Fibroblast of peridontal ligament (primary cell): ENCODE measurements at regions not wholly inside any gene's neighbourhood (a gene's known extent, or its start where the extent isn't known, plus 50 kb on each side); places are given as distances from the start of the nearest gene placed in this dataset.

Experiments
- DNase-seq: peaks from one replicate; pipeline ENCODE4 v3.0.0-alpha.2; 2010; ENCODE audit errors: extremely low read depth

DNA sequence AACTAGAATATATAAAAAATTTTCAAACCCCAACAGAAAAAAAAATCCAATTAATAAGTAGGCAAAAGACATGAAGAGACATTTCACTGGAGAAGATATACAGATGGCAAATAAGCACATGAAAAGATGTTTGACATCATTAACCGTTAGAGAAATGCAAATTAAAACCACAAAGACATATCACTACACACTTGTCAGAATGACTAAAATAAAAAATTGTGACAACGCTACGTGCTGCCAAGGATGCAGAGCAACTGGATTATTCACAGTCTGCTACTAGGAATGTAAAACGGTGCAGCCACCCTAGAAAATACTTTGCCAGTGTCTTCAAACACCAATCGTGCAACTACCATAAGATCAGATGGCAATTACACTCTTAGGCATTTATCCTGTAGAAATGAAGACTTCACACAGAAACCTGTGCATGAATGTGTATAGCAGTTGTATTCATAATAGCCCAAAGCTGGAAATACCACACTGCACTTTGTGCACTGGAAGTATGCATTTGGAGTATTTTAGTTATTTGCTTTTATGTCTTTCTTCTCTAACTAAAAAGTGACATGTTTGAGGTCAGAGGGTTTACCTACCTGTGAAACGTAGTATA is 75.3 kb upstream of the PALMD start:
- DNase-seq, result no peak

DNA sequence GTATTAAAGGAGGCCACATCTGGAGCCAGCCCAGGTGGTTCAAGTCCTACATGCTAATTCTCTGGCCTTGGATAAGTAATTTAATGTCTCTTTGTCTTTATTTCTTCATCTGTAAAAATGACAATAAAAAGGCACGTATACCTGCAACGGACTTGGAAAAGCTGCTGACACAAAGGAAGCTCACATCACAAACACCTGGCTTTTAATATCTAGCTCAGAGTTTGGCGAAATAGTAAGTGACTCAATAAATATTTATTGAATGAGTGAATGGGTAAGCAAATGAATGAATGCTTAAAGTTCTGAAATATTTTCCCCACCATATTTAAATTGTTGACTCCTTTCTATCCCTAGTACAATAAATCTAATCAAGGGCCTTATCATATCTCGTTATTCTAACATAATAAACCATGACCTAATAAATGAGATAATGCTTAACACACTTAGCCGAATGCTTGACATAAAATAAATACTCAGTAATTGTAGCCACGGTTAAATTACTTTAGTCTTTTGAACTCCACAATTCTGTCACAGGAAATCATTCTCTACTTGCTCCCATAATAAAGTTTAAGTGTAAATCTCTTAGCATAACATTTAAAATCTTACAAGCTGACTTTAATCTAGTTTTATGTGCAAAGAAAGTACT is 74.7 kb upstream of the PALMD start:
- no peak for DNase-seq

GRCh38 chr1:99573431-99574217 is 72.3 kb upstream of the PALMD start:
- peak; percentile 25 for DNase-seq

DNA sequence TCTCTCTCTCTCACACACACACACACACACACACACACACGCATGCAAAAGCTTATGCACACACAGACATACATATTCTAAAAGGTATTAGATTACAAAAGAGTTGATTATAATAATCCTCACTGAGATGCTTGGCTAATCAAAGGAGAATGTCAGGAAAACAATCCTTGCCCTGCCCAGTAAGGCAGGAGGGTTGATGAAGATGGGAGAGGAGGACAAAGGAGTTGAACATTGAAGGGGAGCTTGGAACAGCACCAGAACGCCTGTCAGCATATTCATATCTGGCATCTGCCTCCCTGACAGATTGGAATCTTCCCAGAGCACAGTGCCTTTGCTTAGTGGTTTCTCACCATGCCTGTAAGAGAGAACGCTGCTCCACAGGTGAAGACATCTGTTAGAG is 68.6 kb upstream of the PALMD start:
- DNase-seq, result no peak

GRCh38 chr1:99579691-99580172 is 66.2 kb upstream of the PALMD start:
- DNase-seq, result peak; percentile 42

- no peak for DNase-seq
These were observed 65.5 kb upstream of the PALMD start for GRCh38 chr1:99580451-99580850.

DNA sequence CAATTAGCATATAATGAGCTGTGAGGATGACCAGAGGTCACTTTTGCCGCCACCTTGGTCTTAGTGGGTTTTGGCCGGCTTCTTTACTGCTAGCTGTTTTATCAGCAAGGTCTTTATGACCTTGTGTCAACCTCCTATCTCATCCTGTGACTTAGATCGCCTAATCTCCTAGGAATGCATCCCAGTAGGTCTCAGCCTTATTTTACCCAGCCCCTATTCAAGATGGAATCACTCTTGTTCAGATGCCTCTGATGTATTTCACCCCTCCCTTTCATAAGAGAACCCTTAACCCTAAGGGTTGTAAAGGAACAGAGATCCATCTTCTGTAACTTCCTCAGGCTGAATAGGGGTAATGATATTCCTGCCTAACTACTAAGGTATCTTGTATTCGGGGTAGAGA is 58.9 kb upstream of the PALMD start:
- no peak for DNase-seq

DNA sequence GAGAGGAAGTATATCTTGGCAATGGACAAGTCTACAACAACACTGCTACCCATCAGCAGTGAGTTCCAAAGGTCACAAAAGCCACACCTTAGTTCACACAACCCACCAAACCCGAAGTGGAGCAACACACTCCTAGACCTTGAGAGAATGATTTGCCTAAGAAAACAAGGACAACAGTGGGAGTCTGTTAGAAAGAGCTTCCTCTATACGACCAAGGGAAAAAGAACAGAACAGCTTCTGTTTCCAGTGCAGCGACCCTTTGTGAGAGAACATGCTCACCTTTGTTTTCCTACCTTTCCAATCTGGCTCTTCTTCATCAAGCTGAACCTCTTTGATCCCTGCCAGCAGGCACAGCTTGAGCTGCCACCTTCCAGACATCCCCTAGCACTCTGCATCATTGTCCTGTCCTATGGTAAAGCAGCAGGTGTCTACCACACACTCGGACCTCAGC is 56.7 kb upstream of the PALMD start:
- DNase-seq, result no peak

- peak; percentile 64 for DNase-seq
These were observed 55.2 kb upstream of the PALMD start for GRCh38 chr1:99590578-99591209.

DNA sequence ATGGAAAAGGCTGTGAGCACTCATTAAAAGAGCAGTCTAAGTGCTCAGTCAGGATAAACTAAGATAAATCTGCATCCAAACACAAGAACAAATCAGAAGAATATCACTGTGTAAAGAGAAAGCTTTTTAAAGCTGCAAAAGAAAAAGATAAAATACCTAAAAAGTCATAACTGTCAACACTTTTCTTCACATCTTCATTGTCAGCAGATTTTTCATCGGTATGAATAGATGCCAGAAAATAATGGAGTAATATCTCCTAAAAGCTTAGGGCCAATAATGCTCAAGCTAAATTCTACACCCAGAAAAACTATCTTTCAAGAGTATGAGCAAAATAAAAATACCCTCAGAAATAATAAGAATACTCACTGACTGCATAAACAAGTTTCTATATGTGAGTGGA is 54.0 kb upstream of the PALMD start:
- DNase-seq, result no peak

DNA sequence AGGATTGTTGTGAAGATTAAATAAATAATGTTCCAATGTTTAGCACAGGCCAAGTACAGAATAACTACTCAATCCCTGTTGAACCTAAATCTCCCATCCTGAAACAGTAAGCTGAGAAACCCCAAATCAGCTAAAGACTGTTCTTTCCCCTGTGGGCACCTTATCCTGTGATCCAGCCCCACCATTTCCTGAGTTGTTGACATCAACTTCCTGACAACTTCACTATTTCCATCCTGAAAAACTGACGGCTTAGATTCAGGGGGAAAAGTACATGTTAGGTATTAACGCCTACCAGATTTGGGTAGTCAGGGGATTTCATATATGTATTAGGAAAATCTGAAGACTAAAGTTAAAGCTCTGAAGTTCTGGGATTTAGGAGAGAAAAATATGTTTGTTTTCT is 51.7 kb upstream of the PALMD start:
- no peak for DNase-seq

GRCh38 chr1:99595041-99595440 is 50.9 kb upstream of the PALMD start:
- DNase-seq, result no peak

GRCh38 chr1:99595441-99595840 is 50.5 kb upstream of the PALMD start:
- DNase-seq, result no peak
